CD4-positive, alpha-beta memory T cell (primary cell): ENCODE measurements at regions not wholly inside any gene's neighbourhood (a gene's known extent, or its start where the extent isn't known, plus 50 kb on each side); places are given as distances from the start of the nearest gene placed in this dataset.

Source experiments
- CTCF ChIA-PET: fragments of 350-600 bp; sonication (Branson Sonifier 250); formaldehyde crosslinking; loops from one replicate; lab custom pipeline; 2021; ENCODE audit warnings: inconsistent platforms; ENCODE audit not compliant: partially characterized antibody; lab: Charles Lee
- POLR2A ChIA-PET: fragments of 350-600 bp; sonication (Branson Sonifier 250); formaldehyde crosslinking; loops from one replicate; lab custom pipeline; 2021; ENCODE audit not compliant: partially characterized antibody; lab: Charles Lee
- DNase-seq, 5 donors: peaks; one replicate each; pipeline versions ENCODE4 v3.0.0 to v3.0.0-alpha.2; 2020 to 2022; ENCODE audit warnings: mixed read lengths in 1 of 5
- H3K27ac ChIP-seq: one replicate; pipeline ENCODE4 v1.7.0; 2013; ENCODE audit warnings: low read depth, low read length
- H3K27me3 ChIP-seq: 2 replicates; pipeline ENCODE4 v1.7.0; 2013; ENCODE audit warnings: mild to moderate bottlenecking, low read length, moderate library complexity; ENCODE audit not compliant: insufficient read depth
- H3K36me3 ChIP-seq: 2 replicates; pipeline ENCODE4 v1.7.0; 2013; ENCODE audit warnings: mild to moderate bottlenecking, low read length, moderate library complexity; ENCODE audit not compliant: insufficient read depth
- H3K4me1 ChIP-seq: 2 replicates; pipeline ENCODE4 v1.7.0; 2013; ENCODE audit warnings: mild to moderate bottlenecking, low read length, moderate library complexity; ENCODE audit not compliant: insufficient read depth
- H3K4me3 ChIP-seq, 2 donors: one replicate each; pipeline ENCODE4 v1.7.0; 2013; ENCODE audit warnings: low read length in 2 of 2, mild to moderate bottlenecking in 1 of 2
- H3K9me3 ChIP-seq, 2 donors: one replicate each; pipeline ENCODE4 v1.7.0; 2013; ENCODE audit warnings: low read length in 2 of 2, control low read depth in 1 of 2; ENCODE audit not compliant: control insufficient read depth in 1 of 2
- H3K27ac Mint-ChIP-seq, 7 donors: one replicate each; pipeline ENCODE4 v1.8.0; 2020 to 2021; ENCODE audit warnings: mixed read lengths in 7 of 7, mild to moderate bottlenecking in 6 of 7, inconsistent platforms in 3 of 7, moderate library complexity in 3 of 7
- H3K27me3 Mint-ChIP-seq, 2 donors: one replicate each; pipeline ENCODE4 v1.8.0; 2020 to 2021; ENCODE audit warnings: mixed read lengths in 2 of 2
- H3K36me3 Mint-ChIP-seq, 2 donors: one replicate each; pipeline ENCODE4 v1.8.0; 2020 to 2021; ENCODE audit warnings: mixed read lengths in 2 of 2, inconsistent platforms in 1 of 2, mild to moderate bottlenecking in 1 of 2
- H3K4me1 Mint-ChIP-seq, 4 donors: one replicate each; pipeline ENCODE4 v1.8.0; 2020 to 2021; ENCODE audit warnings: mixed read lengths in 4 of 4, mild to moderate bottlenecking in 1 of 4
- H3K4me3 Mint-ChIP-seq, 8 donors: one replicate each; pipeline ENCODE4 v1.8.0; 2020 to 2021; ENCODE audit warnings: mixed read lengths in 8 of 8, mild to moderate bottlenecking in 7 of 8, moderate library complexity in 6 of 8, inconsistent platforms in 3 of 8
- H3K9me3 Mint-ChIP-seq, 8 donors: one replicate each; pipeline ENCODE4 v1.8.0; 2020 to 2021; ENCODE audit warnings: mixed read lengths in 8 of 8, mild to moderate bottlenecking in 5 of 8, inconsistent platforms in 3 of 8, moderate library complexity in 1 of 8
- intact Hi-C: fragments of 100-400 bp; cut with micrococcal nuclease; formaldehyde crosslinking; loops from one replicate; pipeline ENCODE4 v1.15.1; 2023

DNA sequence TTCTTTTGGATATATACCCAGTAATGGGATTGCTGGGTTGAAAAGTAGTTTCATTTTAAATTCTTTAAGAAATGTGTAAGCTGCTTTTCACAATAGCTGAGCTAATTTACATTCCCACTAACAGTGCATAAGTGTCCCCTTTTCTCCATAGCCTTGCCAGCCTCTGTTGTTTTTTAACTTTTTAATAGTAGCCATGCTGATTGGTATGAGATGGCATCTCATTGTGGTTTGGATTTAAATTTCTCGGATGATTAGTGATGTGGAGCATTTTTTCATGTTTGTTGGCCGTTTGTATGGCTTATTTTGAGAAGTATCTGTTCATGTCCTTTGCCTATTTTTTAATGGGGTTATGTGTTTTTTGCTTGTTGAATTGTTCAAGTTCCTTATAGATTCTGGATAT lies 444.3 kb upstream of the ATP11B start:
- Histone ChIP-seq H3K27ac (no peak overlapping the region), H3K36me3 (no peaks in the 10 kb centered on the region), H3K9me3 (no peaks in the 10 kb centered on the region), H3K4me3 (no peak overlapping the region), H3K4me1 (no peaks in the 10 kb centered on the region), H3K27me3 (no peaks in the 10 kb centered on the region)
- peaks cover 0 to 3% (median 0%) of the 10 kb centered on the region in 8 donors for H3K9me3 Mint-ChIP-seq
- CTCF ChIA-PET = no interaction called here
- no peaks in the 10 kb centered on the region for H3K27me3 Mint-ChIP-seq
- intact Hi-C loops = no loop called here
- H3K4me3 Mint-ChIP-seq = no peak overlapping the region
- H3K36me3 Mint-ChIP-seq = no peaks in the 10 kb centered on the region
- POLR2A ChIA-PET = no interaction called here
- no peaks in the 10 kb centered on the region for H3K4me1 Mint-ChIP-seq
- H3K27ac Mint-ChIP-seq = no peak overlapping the region
- DNase-seq = no peak

DNA sequence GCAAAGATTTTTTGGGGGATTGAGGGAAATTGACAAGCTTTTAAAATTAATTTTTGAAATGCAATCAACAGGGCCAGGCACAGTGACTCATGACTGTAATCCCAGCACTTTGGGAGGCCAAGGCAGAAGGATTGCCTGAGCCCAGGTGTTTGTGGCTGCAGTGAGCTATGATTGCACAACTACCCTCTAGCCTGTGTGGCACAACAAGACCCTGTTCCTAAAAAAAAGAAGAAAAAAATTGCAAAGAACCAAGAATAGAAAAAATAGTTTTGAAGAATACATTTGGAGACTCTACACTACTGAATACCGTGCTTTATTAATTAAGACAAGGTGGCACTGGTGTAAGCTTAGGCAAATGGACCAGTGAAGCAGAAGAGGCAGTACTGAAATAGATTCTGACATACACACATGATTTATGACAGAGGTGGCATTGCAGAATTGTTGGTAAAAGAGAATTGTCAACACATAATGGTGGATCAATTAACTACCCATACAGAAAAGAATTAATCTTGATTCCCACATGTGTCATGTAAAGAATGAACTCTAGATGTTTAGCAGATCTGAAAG lies 443.3 kb upstream of the ATP11B start:
- Mint-ChIP-seq H3K9me3 (peaks cover 0 to 3% (median 0%) of the 10 kb centered on the region in 8 donors), H3K36me3 (no peaks in the 10 kb centered on the region), H3K27ac (no peak overlapping the region), H3K27me3 (no peaks in the 10 kb centered on the region), H3K4me3 (no peak overlapping the region), H3K4me1 (no peaks in the 10 kb centered on the region)
- Histone ChIP-seq H3K4me1 (no peaks in the 10 kb centered on the region), H3K27ac (no peak overlapping the region), H3K9me3 (no peaks in the 10 kb centered on the region), H3K27me3 (no peaks in the 10 kb centered on the region), H3K36me3 (no peaks in the 10 kb centered on the region), H3K4me3 (no peak overlapping the region)
- ChIA-PET POLR2A (no interaction called here), CTCF (no interaction called here)
- intact Hi-C loops = no loop called here
- no peak for DNase-seq

- no peaks in the 10 kb centered on the region for H3K27me3 ChIP-seq
- no peaks in the 10 kb centered on the region for H3K36me3 ChIP-seq
- Mint-ChIP-seq H3K36me3 (no peaks in the 10 kb centered on the region), H3K27me3 (no peaks in the 10 kb centered on the region), H3K27ac (no peak overlapping the region), H3K4me1 (no peaks in the 10 kb centered on the region), H3K4me3 (no peak overlapping the region), H3K9me3 (peaks cover 0 to 5% (median under 1%) of the 10 kb centered on the region in 8 donors)
- ChIA-PET CTCF (no interaction called here), POLR2A (no interaction called here)
- intact Hi-C loops = no loop called here
- no peaks in the 10 kb centered on the region for H3K4me1 ChIP-seq
- H3K9me3 ChIP-seq = no peaks in the 10 kb centered on the region
- no peak overlapping the region for H3K4me3 ChIP-seq
- no peak for DNase-seq
- no peak overlapping the region for H3K27ac ChIP-seq
These were observed 435.4 kb upstream of the ATP11B start for GRCh38 chr3:182357928-182358327.

DNA sequence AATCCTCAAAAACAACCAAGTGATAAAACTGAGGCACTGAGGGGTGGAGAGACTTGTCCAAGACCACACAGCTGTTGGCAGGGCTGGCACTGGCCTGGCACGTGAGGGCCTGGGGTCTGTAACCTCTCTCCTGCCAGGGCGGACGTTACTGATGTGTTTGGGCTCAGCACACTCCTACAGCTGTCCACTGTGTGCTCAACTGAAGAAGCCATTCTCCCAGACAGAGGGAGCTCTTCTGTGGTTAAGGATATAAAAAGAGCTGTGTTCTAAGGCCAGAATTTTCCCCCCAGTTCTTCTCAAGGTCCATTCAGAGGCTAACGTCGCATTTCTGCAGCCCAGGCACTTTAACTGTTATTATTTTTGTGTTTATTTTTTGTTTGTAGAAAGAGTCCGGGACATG lies 429.0 kb upstream of the ATP11B start:
- ChIA-PET POLR2A (no interaction called here), CTCF (no interaction called here)
- no peaks in the 10 kb centered on the region for H3K27me3 ChIP-seq
- H3K36me3 ChIP-seq = no peaks in the 10 kb centered on the region
- Mint-ChIP-seq H3K36me3 (no peaks in the 10 kb centered on the region), H3K27me3 (peaks cover 0 to 2% of the 10 kb centered on the region in 2 donors), H3K4me3 (no peak overlapping the region), H3K9me3 (peaks cover 0 to 5% (median 2%) of the 10 kb centered on the region in 8 donors), H3K27ac (no peak overlapping the region), H3K4me1 (no peaks in the 10 kb centered on the region)
- no peak overlapping the region for H3K27ac ChIP-seq
- H3K9me3 ChIP-seq = no peaks in the 10 kb centered on the region
- no peaks in the 10 kb centered on the region for H3K4me1 ChIP-seq
- DNase-seq = no peak
- H3K4me3 ChIP-seq = no peak overlapping the region
- intact Hi-C loops = no loop called here

DNA sequence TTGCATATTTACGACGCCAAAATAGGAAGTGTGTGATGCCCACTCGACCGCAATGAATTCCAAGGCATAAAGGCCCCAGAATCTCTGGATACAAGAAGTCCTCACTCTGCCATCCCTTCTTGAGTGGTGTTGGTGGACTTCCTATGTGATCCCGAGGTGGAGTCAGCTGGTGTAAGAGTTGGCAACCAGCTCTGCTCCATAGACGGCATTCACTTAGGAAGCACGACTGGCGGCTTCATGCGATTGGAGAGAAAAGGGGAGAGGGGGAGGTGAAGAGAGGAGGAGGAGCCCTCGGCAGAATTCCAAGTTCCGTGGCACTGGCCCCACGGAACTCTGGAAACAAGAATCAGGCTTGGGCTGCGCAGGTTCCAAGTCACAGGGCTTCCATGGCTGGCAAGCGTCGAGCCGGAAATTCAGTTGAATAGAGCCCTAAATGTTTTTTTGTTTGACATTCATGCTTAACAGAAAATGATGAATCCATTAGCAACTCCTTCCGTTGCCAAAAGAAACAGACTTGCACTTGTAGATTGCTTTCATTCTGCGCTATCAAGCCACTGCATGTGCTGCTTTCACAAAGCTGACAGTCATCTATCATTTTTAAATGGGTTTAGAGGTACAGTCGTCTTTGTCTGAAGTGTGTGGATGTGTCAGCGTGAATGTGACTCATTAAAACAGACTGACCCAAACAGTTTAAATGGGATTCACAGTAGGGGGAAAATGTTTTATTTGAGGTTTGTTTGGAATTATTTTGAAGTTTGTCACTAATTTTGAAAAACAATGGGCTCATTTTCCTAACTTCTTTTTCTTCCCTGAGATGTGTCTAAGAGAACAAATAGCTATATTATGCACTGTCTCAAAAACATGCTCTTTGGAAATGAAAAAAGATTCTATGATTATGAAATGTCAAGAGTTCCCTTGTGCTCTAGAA lies 428.3 kb upstream of the ATP11B start:
- Mint-ChIP-seq H3K9me3 (peaks cover 0 to 4% (median under 1%) of the 10 kb centered on the region in 8 donors), H3K36me3 (no peaks in the 10 kb centered on the region), H3K4me1 (no peaks in the 10 kb centered on the region), H3K27ac (no peak overlapping the region), H3K27me3 (peaks cover 0 to 2% of the 10 kb centered on the region in 2 donors), H3K4me3 (no peak overlapping the region)
- CTCF ChIA-PET = no interaction called here
- Histone ChIP-seq H3K36me3 (no peaks in the 10 kb centered on the region), H3K4me3 (no peak overlapping the region), H3K27ac (no peak overlapping the region), H3K27me3 (no peaks in the 10 kb centered on the region), H3K4me1 (no peaks in the 10 kb centered on the region), H3K9me3 (no peaks in the 10 kb centered on the region)
- POLR2A ChIA-PET = no interaction called here
- no peak for DNase-seq
- intact Hi-C loops = no loop called here

DNA sequence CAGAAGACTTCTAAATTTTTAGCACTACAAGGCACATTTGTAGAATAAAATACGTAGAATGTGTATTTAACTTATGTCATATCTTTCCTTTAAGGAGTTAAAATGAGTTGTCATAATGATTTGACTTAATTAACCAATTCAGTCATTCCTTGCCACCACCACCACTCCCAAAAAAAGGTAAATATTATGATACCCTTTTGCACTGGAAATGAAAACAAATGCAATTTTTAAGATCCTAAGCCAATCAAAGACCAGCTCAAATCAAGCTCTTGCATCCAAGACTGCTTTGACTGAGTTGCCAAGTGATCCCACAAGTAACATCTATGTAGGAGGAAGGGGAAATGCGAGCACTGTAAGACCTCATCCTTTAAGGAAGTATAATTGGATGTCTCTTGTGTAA lies 426.6 kb upstream of the ATP11B start:
- H3K4me3 Mint-ChIP-seq = no peak overlapping the region
- H3K27ac Mint-ChIP-seq = no peak overlapping the region
- CTCF ChIA-PET = no interaction called here
- intact Hi-C loops = no loop called here
- no peaks in the 10 kb centered on the region for H3K36me3 Mint-ChIP-seq
- no peaks in the 10 kb centered on the region for H3K36me3 ChIP-seq
- no peaks in the 10 kb centered on the region for H3K4me1 Mint-ChIP-seq
- POLR2A ChIA-PET = no interaction called here
- no peaks in the 10 kb centered on the region for H3K9me3 ChIP-seq
- no peak overlapping the region for H3K4me3 ChIP-seq
- no peak overlapping the region for H3K27ac ChIP-seq
- H3K9me3 Mint-ChIP-seq = peaks cover 0 to 3% (median under 1%) of the 10 kb centered on the region in 8 donors
- DNase-seq = no peak
- H3K27me3 ChIP-seq = no peaks in the 10 kb centered on the region
- peaks cover 0 to 2% of the 10 kb centered on the region in 2 donors for H3K27me3 Mint-ChIP-seq
- H3K4me1 ChIP-seq = no peaks in the 10 kb centered on the region

DNA sequence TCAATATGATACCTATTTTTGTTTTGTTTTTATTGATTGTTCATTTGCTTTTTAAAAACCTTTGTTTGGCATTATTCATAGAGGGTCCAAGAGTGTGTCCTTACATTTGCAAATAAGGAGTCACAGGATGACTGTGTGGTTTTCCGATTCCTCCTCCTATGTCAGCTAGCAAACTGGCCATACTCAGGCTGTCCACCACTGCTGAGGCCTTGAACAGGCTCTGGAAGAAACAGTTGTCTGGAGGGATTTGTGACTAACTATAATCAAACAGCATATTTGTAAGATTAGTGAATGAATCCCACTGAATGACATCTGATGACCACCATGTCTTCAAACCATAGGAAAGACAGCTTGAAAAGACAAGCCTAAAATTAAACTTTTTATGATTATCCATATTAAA lies 423.4 kb upstream of the ATP11B start:
- Mint-ChIP-seq H3K9me3 (peaks cover 0 to 2% (median 0%) of the 10 kb centered on the region in 8 donors), H3K27me3 (peaks cover 0 to 2% of the 10 kb centered on the region in 2 donors), H3K27ac (no peak overlapping the region), H3K36me3 (no peaks in the 10 kb centered on the region), H3K4me1 (no peaks in the 10 kb centered on the region), H3K4me3 (no peak overlapping the region)
- no peak overlapping the region for H3K27ac ChIP-seq
- no peak for DNase-seq
- ChIA-PET CTCF (no interaction called here), POLR2A (no interaction called here)
- H3K4me1 ChIP-seq = no peaks in the 10 kb centered on the region
- no peaks in the 10 kb centered on the region for H3K27me3 ChIP-seq
- H3K36me3 ChIP-seq = no peaks in the 10 kb centered on the region
- H3K9me3 ChIP-seq = no peaks in the 10 kb centered on the region
- intact Hi-C loops = no loop called here
- no peak overlapping the region for H3K4me3 ChIP-seq
